Astrocyte (in vitro differentiated cells and primary cell): ENCODE measurements at regions not wholly inside any gene's neighbourhood (a gene's known extent, or its start where the extent isn't known, plus 50 kb on each side); places are given as distances from the start of the nearest gene placed in this dataset.

Experiments used
- DNase-seq: peaks from one replicate; pipeline ENCODE4 v3.0.0-alpha.2; 2010; ENCODE audit warnings: low read depth
- FAIRE-seq: peaks from 2 replicates; lab custom pipeline; 2011; peaks lifted over from hg19 to GRCh38; lab: Jason Lieb, UNC
- H2AFZ ChIP-seq: 2 replicates; pipeline ENCODE4 v1.6.0; 2012; ENCODE audit warnings: low read depth, low read length, inconsistent platforms
- H3K27ac ChIP-seq: 2 replicates; pipeline ENCODE4 v1.5.1; 2011; ENCODE audit warnings: low read depth, low read length, inconsistent platforms
- H3K27me3 ChIP-seq: 2 replicates; pipeline ENCODE4 v1.6.0; 2011; ENCODE audit warnings: low read length, inconsistent platforms; ENCODE audit not compliant: insufficient read depth
- H3K36me3 ChIP-seq: 2 replicates; pipeline ENCODE4 v1.5.1; 2011; ENCODE audit warnings: low read length, inconsistent platforms; ENCODE audit not compliant: insufficient read depth
- H3K4me1 ChIP-seq: 2 replicates; pipeline ENCODE4 v1.5.1; 2011; ENCODE audit warnings: low read length, inconsistent platforms; ENCODE audit not compliant: insufficient read depth
- H3K4me2 ChIP-seq: 2 replicates; pipeline ENCODE4 v1.6.0; 2012; ENCODE audit warnings: low read length, inconsistent platforms
- H3K4me3 ChIP-seq: 2 replicates; pipeline ENCODE4 v1.5.1; 2011; ENCODE audit warnings: low read depth, mild to moderate bottlenecking, low read length, inconsistent platforms; ENCODE audit not compliant: insufficient read depth
- H3K79me2 ChIP-seq: 2 replicates; pipeline ENCODE4 v1.6.0; 2012; ENCODE audit warnings: mild to moderate bottlenecking, low read length, inconsistent platforms; ENCODE audit not compliant: insufficient read depth
- H3K9ac ChIP-seq: 2 replicates; pipeline ENCODE4 v1.6.0; 2012; ENCODE audit warnings: mild to moderate bottlenecking, low read length, inconsistent platforms
- H3K9me3 ChIP-seq: 2 replicates; pipeline ENCODE4 v1.5.1; 2012; ENCODE audit warnings: low read depth, mild to moderate bottlenecking, low read length, inconsistent platforms; ENCODE audit not compliant: insufficient read depth
- H4K20me1 ChIP-seq: 2 replicates; pipeline ENCODE4 v1.6.0; 2012; ENCODE audit warnings: low read length, inconsistent platforms; ENCODE audit not compliant: insufficient read depth
- H3K27ac Mint-ChIP-seq: one replicate; pipeline ENCODE4 v1.8.0; 2021; ENCODE audit warnings: mild to moderate bottlenecking, mixed read lengths; ENCODE audit not compliant: unreplicated experiment
- H3K27me3 Mint-ChIP-seq: one replicate; pipeline ENCODE4 v1.8.0; 2021; ENCODE audit warnings: low read depth, mixed read lengths; ENCODE audit not compliant: unreplicated experiment
- H3K36me3 Mint-ChIP-seq: one replicate; pipeline ENCODE4 v1.8.0; 2021; ENCODE audit warnings: low read depth, mixed read lengths; ENCODE audit not compliant: unreplicated experiment
- H3K4me1 Mint-ChIP-seq: one replicate; pipeline ENCODE4 v1.8.0; 2021; ENCODE audit warnings: low read depth, mixed read lengths; ENCODE audit not compliant: unreplicated experiment
- H3K4me3 Mint-ChIP-seq: one replicate; pipeline ENCODE4 v1.8.0; 2021; ENCODE audit warnings: mild to moderate bottlenecking, moderate library complexity, mixed read lengths; ENCODE audit not compliant: unreplicated experiment
- H3K9me3 Mint-ChIP-seq: one replicate; pipeline ENCODE4 v1.8.0; 2021; ENCODE audit warnings: mild to moderate bottlenecking, mixed read lengths; ENCODE audit not compliant: unreplicated experiment
- CTCF ChIP-seq: IDR thresholded peaks from 2 replicates; pipeline ENCODE4 v1.5.1; 2011; ENCODE audit warnings: low read depth, mild to moderate bottlenecking, inconsistent platforms, low read length, moderate library complexity; ENCODE audit not compliant: insufficient read depth
- EZH2 ChIP-seq: IDR thresholded peaks from 2 replicates; pipeline ENCODE4 v1.6.1; 2012; ENCODE audit warnings: mild to moderate bottlenecking, low read length, inconsistent platforms; ENCODE audit not compliant: insufficient read depth

- Histone ChIP-seq H3K27ac (no peak overlapping the region), H2AFZ (peak overlapping the region; percentile 11), H3K4me2 (no peak overlapping the region), H3K27me3 (no peaks in the 10 kb centered on the region), H3K79me2 (no peaks in the 10 kb centered on the region), H3K4me1 (peaks cover 5% of the 10 kb centered on the region), H4K20me1 (no peaks in the 10 kb centered on the region), H3K9me3 (no peaks in the 10 kb centered on the region), H3K4me3 (no peak overlapping the region), H3K9ac (no peak overlapping the region), H3K36me3 (no peaks in the 10 kb centered on the region)
- peak; percentile 52 for DNase-seq
- TF ChIP-seq EZH2 (no peak), CTCF (peak; percentile 75)
- peaks cover 13% of the 10 kb centered on the region for H3K27me3 Mint-ChIP-seq
- FAIRE-seq, result peak; percentile 45
- no peak overlapping the region for H3K4me3 Mint-ChIP-seq
- no peak overlapping the region for H3K27ac Mint-ChIP-seq
- peaks cover 10% of the 10 kb centered on the region for H3K4me1 Mint-ChIP-seq
- no peaks in the 10 kb centered on the region for H3K9me3 Mint-ChIP-seq
- peaks cover 2% of the 10 kb centered on the region for H3K36me3 Mint-ChIP-seq
These were observed 186.2 kb downstream of the USP12 start for GRCh38 chr13:26985285-26985878.

GRCh38 chr13:26984337-26984736 lies 187.3 kb downstream of the USP12 start:
- Mint-ChIP-seq H3K4me3 (no peak overlapping the region), H3K9me3 (no peaks in the 10 kb centered on the region), H3K27me3 (peaks cover 9% of the 10 kb centered on the region), H3K4me1 (peaks cover 10% of the 10 kb centered on the region), H3K27ac (no peak overlapping the region), H3K36me3 (no peaks in the 10 kb centered on the region)
- Histone ChIP-seq H3K9me3 (no peaks in the 10 kb centered on the region), H3K4me2 (no peak overlapping the region), H4K20me1 (no peaks in the 10 kb centered on the region), H3K27ac (no peak overlapping the region), H3K36me3 (no peaks in the 10 kb centered on the region), H3K27me3 (peaks cover 3% of the 10 kb centered on the region), H3K4me3 (no peak overlapping the region), H3K79me2 (no peaks in the 10 kb centered on the region), H2AFZ (no peak overlapping the region), H3K9ac (no peak overlapping the region), H3K4me1 (peaks cover 5% of the 10 kb centered on the region)
- no peak for TF ChIP-seq EZH2
- no peak for FAIRE-seq
- DNase-seq, result no peak

- Mint-ChIP-seq H3K36me3 (no peaks in the 10 kb centered on the region), H3K27me3 (peaks cover 6% of the 10 kb centered on the region), H3K4me1 (peaks cover 14% of the 10 kb centered on the region), H3K27ac (no peak overlapping the region), H3K9me3 (no peaks in the 10 kb centered on the region), H3K4me3 (no peak overlapping the region)
- DNase-seq (peak; percentile 22), FAIRE-seq (no peak)
- Histone ChIP-seq H4K20me1 (no peaks in the 10 kb centered on the region), H3K9me3 (no peaks in the 10 kb centered on the region), H3K9ac (no peak overlapping the region), H3K79me2 (no peaks in the 10 kb centered on the region), H3K27ac (no peak overlapping the region), H3K36me3 (no peaks in the 10 kb centered on the region), H2AFZ (peak overlapping the region; percentile 24), H3K4me3 (no peak overlapping the region), H3K27me3 (peaks cover 3% of the 10 kb centered on the region), H3K4me1 (peaks cover 5% of the 10 kb centered on the region), H3K4me2 (peak overlapping the region; percentile 61)
- no peak for TF ChIP-seq CTCF
- TF ChIP-seq EZH2, result no peak
These were observed 187.9 kb downstream of the USP12 start for GRCh38 chr13:26983543-26984320.
